ENCODE measurements at regions not wholly inside any gene's neighbourhood (a gene's known extent, or its start where the extent isn't known, plus 50 kb on each side); places are given as distances from the start of the nearest gene placed in this dataset.

- Histone ChIP-seq H3K27me3 (ENCODE audit: insufficient read depth, low read depth, severe bottlenecking) (no peaks in the 10 kb centered on the region), H3K27ac (no peak overlapping the region), H3K36me3 (no peaks in the 10 kb centered on the region), H3K9me3 (ENCODE audit: severe bottlenecking) (peaks cover 17% of the 10 kb centered on the region), H3K4me3 (ENCODE audit: low read depth, low read length) (no peak overlapping the region)
- TF ChIP-seq, protein P1, sequence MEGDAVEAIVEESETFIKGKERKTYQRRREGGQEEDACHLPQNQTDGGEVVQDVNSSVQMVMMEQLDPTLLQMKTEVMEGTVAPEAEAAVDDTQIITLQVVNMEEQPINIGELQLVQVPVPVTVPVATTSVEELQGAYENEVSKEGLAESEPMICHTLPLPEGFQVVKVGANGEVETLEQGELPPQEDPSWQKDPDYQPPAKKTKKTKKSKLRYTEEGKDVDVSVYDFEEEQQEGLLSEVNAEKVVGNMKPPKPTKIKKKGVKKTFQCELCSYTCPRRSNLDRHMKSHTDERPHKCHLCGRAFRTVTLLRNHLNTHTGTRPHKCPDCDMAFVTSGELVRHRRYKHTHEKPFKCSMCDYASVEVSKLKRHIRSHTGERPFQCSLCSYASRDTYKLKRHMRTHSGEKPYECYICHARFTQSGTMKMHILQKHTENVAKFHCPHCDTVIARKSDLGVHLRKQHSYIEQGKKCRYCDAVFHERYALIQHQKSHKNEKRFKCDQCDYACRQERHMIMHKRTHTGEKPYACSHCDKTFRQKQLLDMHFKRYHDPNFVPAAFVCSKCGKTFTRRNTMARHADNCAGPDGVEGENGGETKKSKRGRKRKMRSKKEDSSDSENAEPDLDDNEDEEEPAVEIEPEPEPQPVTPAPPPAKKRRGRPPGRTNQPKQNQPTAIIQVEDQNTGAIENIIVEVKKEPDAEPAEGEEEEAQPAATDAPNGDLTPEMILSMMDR (IDR thresholded peaks at IDR 0.05; ENCODE audit: low read depth, low read length) = no peak
- no peak for DNase-seq
Observed at GRCh38 chr2:16005816-16006536, 65.6 kb downstream of the MYCN start.

- Histone ChIP-seq H3K36me3 (no peaks in the 10 kb centered on the region), H3K27me3 (ENCODE audit: insufficient read depth, low read depth, severe bottlenecking) (no peaks in the 10 kb centered on the region), H3K4me3 (ENCODE audit: low read depth, low read length) (no peak overlapping the region), H3K27ac (no peak overlapping the region), H3K9me3 (ENCODE audit: severe bottlenecking) (peaks cover 17% of the 10 kb centered on the region)
- DNase-seq = no peak
- TF ChIP-seq, protein P1 (IDR thresholded peaks at IDR 0.05; ENCODE audit: low read depth, low read length) = no peak
Observed at GRCh38 chr2:16005389-16005788, 65.0 kb downstream of the MYCN start.

- DNase-seq = no peak
- TF ChIP-seq, protein P1 (IDR thresholded peaks at IDR 0.05; ENCODE audit: low read depth, low read length) = no peak
- Histone ChIP-seq H3K27me3 (ENCODE audit: insufficient read depth, low read depth, severe bottlenecking) (no peaks in the 10 kb centered on the region), H3K9me3 (ENCODE audit: severe bottlenecking) (peaks cover 17% of the 10 kb centered on the region), H3K36me3 (no peaks in the 10 kb centered on the region), H3K4me3 (ENCODE audit: low read depth, low read length) (no peak overlapping the region), H3K27ac (no peak overlapping the region)
Observed at GRCh38 chr2:16003809-16004208, 63.5 kb downstream of the MYCN start.

- Histone ChIP-seq H3K27me3 (ENCODE audit: insufficient read depth, low read depth, severe bottlenecking) (no peaks in the 10 kb centered on the region), H3K36me3 (no peaks in the 10 kb centered on the region), H3K27ac (no peak overlapping the region), H3K4me3 (ENCODE audit: low read depth, low read length) (no peak overlapping the region), H3K9me3 (ENCODE audit: severe bottlenecking) (peaks cover 17% of the 10 kb centered on the region)
- TF ChIP-seq, protein P1 (IDR thresholded peaks at IDR 0.05; ENCODE audit: low read depth, low read length) = no peak
- DNase-seq = no peak
Observed at GRCh38 chr2:16003152-16003551, 62.8 kb downstream of the MYCN start.

GRCh38 chr2:16002575-16002974 is 62.2 kb downstream of the MYCN start:
- H3K36me3 ChIP-seq = no peaks in the 10 kb centered on the region
- H3K9me3 ChIP-seq (ENCODE audit: severe bottlenecking) = peaks cover 17% of the 10 kb centered on the region
- DNase-seq = no peak
- no peaks in the 10 kb centered on the region for H3K27me3 ChIP-seq (ENCODE audit: insufficient read depth, low read depth, severe bottlenecking)
- H3K27ac ChIP-seq = no peak overlapping the region
- no peak overlapping the region for H3K4me3 ChIP-seq (ENCODE audit: low read depth, low read length)
- TF ChIP-seq, protein P1 (IDR thresholded peaks at IDR 0.05; ENCODE audit: low read depth, low read length) = no peak

DNA sequence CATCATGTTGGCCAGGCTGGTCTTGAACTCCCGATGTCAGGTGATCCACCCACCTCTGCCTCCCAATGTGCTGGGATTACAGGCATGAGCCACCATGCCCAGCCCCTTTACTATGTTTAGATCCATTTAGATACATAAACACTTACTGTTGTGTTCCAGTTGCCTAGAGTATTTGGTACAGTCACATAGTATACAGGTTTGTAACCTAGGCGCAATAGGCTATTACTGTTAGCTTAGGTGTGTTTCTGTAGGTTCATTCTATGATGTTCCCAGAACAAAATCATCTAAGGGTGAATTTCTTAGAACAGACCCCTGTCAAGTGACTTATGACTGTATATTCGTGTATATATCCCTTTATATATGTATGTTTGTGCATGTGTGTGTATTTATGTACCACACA is 61.8 kb downstream of the MYCN start:
- H3K36me3 ChIP-seq = no peaks in the 10 kb centered on the region
- no peaks in the 10 kb centered on the region for H3K27me3 ChIP-seq (ENCODE audit: insufficient read depth, low read depth, severe bottlenecking)
- DNase-seq = no peak
- TF ChIP-seq, protein P1 (IDR thresholded peaks at IDR 0.05; ENCODE audit: low read depth, low read length) = no peak
- no peak overlapping the region for H3K4me3 ChIP-seq (ENCODE audit: low read depth, low read length)
- no peak overlapping the region for H3K27ac ChIP-seq
- peaks cover 17% of the 10 kb centered on the region for H3K9me3 ChIP-seq (ENCODE audit: severe bottlenecking)

All from WERI-Rb-1 (cell line).